Peyer's patch (tissue), 4 donors: ENCODE measurements at regions not wholly inside any gene's neighbourhood (a gene's known extent, or its start where the extent isn't known, plus 50 kb on each side); places are given as distances from the start of the nearest gene placed in this dataset.

ENCODE experiments used
- POLR2A ChIP-seq, 2 donors: fragments of 450-650 bp; IDR thresholded peaks; one replicate each; pipeline ENCODE4 v1.5.1; 2017; ENCODE audit warnings: antibody characterized with exemption in 2 of 2, mild to moderate bottlenecking in 2 of 2, moderate library complexity in 2 of 2
- TF ChIP-seq, protein P1 (sequence below), 6 experiments: fragments of 450-650 bp in 4 of 6; fragments of 200-600 bp in 2 of 6; sonication (generic) in 1 of 6; IDR thresholded peaks; one replicate each; pipeline ENCODE4 v1.5.1; 2017 to 2019; ENCODE audit warnings: antibody characterized with exemption in 6 of 6, mild to moderate bottlenecking in 3 of 6, moderate library complexity in 1 of 6

DNA sequence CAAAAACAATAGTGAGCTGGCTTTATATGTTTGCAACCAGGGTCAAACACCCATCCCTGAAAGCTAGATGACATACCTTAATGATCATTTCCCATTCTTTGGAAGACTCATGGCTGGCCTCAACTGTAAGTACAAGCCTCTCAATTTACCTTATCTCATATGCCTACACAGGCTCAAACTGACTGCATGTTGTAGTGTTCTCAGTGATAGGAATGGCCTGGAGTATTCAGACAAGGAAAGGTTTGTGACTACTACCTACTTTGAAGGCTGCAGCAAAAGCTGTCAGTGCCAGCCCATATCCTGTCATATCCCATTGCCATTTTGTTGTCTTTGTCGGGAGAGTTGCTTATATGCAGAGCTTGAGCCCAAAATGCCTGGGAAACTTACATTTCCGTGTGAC lies 205.2 kb upstream of the MOCS1 start:
- TF ChIP-seq POLR2A (IDR thresholded peaks at IDR 0.05) = no peak
- TF ChIP-seq, protein P1, sequence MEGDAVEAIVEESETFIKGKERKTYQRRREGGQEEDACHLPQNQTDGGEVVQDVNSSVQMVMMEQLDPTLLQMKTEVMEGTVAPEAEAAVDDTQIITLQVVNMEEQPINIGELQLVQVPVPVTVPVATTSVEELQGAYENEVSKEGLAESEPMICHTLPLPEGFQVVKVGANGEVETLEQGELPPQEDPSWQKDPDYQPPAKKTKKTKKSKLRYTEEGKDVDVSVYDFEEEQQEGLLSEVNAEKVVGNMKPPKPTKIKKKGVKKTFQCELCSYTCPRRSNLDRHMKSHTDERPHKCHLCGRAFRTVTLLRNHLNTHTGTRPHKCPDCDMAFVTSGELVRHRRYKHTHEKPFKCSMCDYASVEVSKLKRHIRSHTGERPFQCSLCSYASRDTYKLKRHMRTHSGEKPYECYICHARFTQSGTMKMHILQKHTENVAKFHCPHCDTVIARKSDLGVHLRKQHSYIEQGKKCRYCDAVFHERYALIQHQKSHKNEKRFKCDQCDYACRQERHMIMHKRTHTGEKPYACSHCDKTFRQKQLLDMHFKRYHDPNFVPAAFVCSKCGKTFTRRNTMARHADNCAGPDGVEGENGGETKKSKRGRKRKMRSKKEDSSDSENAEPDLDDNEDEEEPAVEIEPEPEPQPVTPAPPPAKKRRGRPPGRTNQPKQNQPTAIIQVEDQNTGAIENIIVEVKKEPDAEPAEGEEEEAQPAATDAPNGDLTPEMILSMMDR (IDR thresholded peaks at IDR 0.05) = no peak
